OCI-LY3 (cell line): ENCODE measurements at regions not wholly inside any gene's neighbourhood (a gene's known extent, or its start where the extent isn't known, plus 50 kb on each side); places are given as distances from the start of the nearest gene placed in this dataset.

Source experiments
- CTCF ChIP-seq: fragments of 200-600, 300-600 bp; sonication (generic); IDR thresholded peaks from 2 replicates; pipeline ENCODE4 v1.5.1; 2014; ENCODE audit warnings: antibody characterized with exemption, low read length, low read depth
- EZH2phosphoT487 ChIP-seq: fragments of 200-600 bp; shearing (Covaris generic); IDR thresholded peaks from 2 replicates; pipeline ENCODE4 v1.6.1; 2018; ENCODE audit warnings: antibody characterized with exemption, mixed run types, low read depth

- TF ChIP-seq CTCF = no peak
- no peak for TF ChIP-seq EZH2phosphoT487
Measured at GRCh38 chr4:10317345-10317744, 139.9 kb downstream of the ZNF518B start.
